22Rv1 (cell line): ENCODE measurements at regions not wholly inside any gene's neighbourhood (a gene's known extent, or its start where the extent isn't known, plus 50 kb on each side); places are given as distances from the start of the nearest gene placed in this dataset.

Experiments
- CTCF ChIP-seq: fragments of 450-650 bp; IDR thresholded peaks from 2 replicates; pipeline ENCODE4 v1.5.1; 2017; ENCODE audit warnings: mild to moderate bottlenecking
- ZFX ChIP-seq: fragments of 450-650 bp; IDR thresholded peaks from 2 replicates; pipeline ENCODE4 v1.6.1; 2017; ENCODE audit warnings: antibody characterized with exemption, borderline replicate concordance

DNA sequence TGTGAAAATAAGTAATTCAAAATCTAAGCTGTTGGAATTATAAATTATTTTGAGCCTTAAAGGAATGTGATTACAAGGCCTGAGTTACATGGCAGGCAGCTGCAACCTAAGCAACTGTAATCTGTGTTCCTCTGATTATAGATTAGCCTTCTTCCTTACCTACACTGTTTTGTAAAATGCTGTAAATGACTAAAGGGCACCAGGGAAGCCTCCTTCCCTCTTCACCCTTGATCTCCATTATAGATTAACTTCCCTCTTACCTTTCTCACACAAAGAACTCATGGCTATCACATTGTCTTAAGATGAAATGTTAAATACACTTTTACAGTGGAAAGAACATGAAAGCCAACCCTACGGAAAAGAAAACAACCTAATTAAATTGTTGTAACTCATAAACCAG, 423.7 kb upstream of the KLF12 start:
- no peak for TF ChIP-seq CTCF
- no peak for TF ChIP-seq ZFX
